HuH-7 (cell line): ENCODE measurements at regions not wholly inside any gene's neighbourhood (a gene's known extent, or its start where the extent isn't known, plus 50 kb on each side); places are given as distances from the start of the nearest gene placed in this dataset.

Experiments used
- DNase-seq: peaks from one replicate; pipeline ENCODE4 v3.0.0; 2011; ENCODE audit warnings: low spot score

DNA sequence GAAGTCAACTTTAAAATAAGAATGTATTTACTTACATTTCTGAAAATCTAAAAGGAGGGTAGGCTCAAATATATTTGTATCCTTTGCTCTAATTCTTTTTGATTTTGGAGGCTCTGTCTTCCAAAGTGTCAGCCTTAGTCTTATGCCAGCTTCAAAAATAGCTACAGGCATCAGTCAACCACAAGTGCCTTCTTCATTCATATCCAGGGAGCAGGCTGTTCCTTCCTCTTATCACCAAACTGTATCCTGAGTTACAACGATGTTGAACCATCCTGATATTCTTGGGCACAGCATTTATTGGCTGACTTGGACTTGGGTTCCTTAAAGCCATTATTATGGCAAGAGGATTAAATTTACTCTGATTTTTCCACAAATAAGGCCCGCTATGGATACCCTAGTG, 1161.3 kb downstream of the PCDH17 start:
- DNase-seq, result no peak

GRCh38 chr13:58795715-58796114, 1164.2 kb downstream of the PCDH17 start:
- DNase-seq, result no peak

DNA sequence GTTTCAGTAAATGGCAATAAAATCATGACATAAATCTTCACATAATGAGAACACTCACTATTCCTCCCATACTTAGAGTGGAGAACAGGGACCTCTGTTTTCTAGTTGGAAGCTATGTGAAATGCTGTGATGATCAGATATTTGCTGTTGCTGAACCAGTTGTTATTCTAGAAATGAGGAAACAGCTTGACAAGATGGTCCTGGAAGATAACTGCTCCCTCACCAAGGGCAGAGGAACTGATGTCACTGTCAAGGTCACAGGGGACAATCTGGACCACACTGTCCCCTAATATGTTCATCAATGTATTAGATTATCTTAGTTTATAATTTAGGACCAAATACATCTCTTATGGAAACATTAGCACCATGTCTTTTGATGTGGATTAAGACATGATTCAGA, 1173.3 kb downstream of the PCDH17 start:
- no peak for DNase-seq

DNA sequence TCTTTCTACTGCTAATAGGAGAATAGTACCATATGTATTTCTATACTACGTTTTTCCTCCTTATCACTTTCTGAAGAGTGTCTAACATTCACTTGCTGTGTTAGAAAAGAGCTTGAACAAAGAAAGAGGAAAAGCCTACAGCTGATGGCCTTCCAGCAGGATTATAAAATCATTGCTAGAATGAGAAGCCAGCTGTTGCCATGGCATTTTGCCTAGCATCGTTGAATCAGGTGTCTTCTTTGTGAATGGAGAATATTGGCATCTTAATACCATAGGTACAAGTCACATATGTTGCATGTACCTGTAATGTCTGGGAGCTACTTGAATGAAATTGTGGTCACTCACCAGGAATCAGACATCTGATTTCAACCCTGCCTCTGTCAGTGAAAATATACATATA, 1174.9 kb downstream of the PCDH17 start:
- no peak for DNase-seq

DNA sequence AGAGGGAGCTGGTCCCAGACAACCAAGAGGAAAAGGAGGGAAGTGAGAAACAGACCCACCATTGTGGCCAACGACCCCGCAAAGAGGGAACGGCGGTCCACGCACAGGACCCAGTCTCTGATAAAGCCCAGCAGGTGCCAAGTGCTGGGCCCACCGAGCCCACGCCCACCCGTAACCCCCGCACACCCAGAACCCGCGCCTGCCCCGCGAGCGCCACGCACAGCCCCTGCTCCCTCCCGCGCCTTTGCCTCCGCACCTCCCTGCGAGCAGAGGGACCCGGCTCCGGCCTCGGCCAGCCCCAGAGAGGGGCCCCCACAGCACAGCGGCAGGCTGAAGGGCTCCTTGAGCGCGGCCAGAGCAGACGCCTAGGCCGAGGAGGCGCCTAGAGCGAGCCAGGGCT, 1192.2 kb downstream of the PCDH17 start:
- DNase-seq, result no peak

- no peak for DNase-seq
Measured at GRCh38 chr13:58827904-58828303, 1196.4 kb downstream of the PCDH17 start.

DNA sequence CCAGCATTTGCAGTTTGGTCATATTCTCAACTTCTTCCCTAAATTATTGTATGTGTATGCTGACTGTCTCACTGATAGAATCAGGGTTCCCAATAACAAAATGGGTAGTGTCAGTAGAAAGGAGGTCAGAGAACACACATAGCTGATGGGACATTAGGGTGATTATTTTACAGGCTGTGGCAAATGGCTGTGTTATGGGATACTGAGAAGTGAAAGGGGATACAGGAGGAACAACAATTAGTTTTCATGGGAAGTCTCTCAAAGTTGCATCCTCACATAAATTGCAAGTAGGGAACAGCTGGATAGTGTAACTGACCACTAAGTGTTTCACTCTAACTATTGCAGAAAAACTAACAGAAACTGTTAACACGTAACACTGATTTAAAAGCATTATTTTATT, 1199.3 kb downstream of the PCDH17 start:
- no peak for DNase-seq

- DNase-seq, result no peak
Measured at GRCh38 chr13:58838615-58839014, 1207.1 kb downstream of the PCDH17 start.

- no peak for DNase-seq
Measured at GRCh38 chr13:58843071-58843470, 1211.5 kb downstream of the PCDH17 start.

DNA sequence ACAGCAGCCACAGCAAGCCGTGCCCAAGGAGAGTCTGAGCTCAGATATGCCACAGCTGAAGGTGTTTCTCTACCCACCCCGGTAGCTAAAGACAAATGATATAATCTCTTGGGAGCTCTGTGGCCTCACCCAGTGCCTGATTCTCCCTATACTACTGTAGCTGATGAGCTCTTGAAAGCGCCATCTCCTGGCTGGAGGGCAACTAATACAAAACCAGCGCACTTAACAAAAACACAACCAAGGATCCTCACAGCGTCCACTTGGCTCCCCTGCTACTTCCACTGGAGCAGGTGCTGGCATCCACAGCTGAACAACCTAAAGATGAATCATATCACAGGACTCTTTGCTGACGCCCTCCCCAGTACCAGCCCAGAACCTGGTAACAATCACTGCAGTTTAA, 1212.0 kb downstream of the PCDH17 start:
- DNase-seq, result no peak

- DNase-seq, result no peak
Measured at GRCh38 chr13:58850161-58850560, 1218.6 kb downstream of the PCDH17 start.

DNA sequence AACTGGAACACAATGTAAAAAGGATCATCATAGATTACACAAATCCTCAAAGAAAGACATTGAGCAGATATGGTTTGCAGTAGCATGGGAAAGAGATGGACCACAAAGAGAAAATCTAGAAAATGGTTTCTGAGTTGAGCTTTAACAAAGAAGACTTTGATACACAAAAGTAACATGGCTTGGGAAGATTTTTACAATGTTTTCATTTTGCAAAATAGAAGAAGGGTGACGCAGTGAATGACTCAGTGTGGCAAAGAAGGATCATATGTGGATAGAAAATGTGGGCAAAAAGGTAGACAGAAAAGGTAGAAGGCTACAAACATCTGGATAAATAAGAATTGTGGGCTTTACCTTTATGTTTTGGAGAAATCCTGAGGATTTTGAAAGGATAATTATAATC, 1220.5 kb downstream of the PCDH17 start:
- DNase-seq, result no peak

GRCh38 chr13:58855283-58855682, 1223.7 kb downstream of the PCDH17 start:
- no peak for DNase-seq

GRCh38 chr13:58858870-58859371, 1227.4 kb downstream of the PCDH17 start:
- no peak for DNase-seq

DNA sequence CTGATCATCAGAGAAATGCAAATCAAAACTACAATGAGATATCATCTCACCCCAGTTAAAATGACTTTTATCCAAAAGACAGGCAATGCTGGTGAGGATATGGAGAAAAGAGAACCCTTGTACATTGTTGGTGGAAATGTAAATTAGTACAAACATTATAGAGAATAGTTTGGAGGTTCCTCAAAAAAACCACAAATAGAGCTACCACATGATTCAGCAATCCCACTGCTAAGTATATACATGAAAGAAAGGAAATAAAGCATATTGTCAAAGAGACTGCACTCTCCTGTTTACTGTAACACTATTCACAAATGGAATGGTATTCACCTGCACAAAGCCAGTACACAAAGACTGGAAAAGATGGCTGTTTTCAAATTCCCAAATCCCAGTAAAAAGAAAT, 1233.7 kb downstream of the PCDH17 start:
- DNase-seq, result no peak

DNA sequence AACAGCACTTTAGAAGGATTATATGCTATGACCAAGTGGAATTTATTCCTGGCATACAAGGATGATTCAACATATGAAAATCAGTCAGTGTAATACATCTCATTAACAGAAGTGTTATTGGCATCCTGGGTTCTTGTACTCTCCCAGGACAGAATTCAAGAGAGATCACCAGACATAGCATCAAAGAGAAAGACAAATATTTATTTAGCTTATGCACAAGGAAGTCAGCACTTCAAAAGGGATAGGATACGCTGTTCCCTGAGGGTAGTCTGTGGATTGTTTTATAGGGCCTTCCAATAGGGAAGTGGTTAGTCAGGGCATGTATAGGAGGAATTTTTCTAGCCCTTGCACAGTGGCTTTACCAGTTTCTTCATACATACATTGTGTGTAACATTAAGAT, 1238.0 kb downstream of the PCDH17 start:
- no peak for DNase-seq

GRCh38 chr13:58876473-58876872, 1244.9 kb downstream of the PCDH17 start:
- no peak for DNase-seq

GRCh38 chr13:58879114-58879513, 1247.6 kb downstream of the PCDH17 start:
- DNase-seq, result no peak

GRCh38 chr13:58882516-58882915, 1251.0 kb downstream of the PCDH17 start:
- DNase-seq, result no peak

- no peak for DNase-seq
Measured at GRCh38 chr13:58883405-58883804, 1251.9 kb downstream of the PCDH17 start.

DNA sequence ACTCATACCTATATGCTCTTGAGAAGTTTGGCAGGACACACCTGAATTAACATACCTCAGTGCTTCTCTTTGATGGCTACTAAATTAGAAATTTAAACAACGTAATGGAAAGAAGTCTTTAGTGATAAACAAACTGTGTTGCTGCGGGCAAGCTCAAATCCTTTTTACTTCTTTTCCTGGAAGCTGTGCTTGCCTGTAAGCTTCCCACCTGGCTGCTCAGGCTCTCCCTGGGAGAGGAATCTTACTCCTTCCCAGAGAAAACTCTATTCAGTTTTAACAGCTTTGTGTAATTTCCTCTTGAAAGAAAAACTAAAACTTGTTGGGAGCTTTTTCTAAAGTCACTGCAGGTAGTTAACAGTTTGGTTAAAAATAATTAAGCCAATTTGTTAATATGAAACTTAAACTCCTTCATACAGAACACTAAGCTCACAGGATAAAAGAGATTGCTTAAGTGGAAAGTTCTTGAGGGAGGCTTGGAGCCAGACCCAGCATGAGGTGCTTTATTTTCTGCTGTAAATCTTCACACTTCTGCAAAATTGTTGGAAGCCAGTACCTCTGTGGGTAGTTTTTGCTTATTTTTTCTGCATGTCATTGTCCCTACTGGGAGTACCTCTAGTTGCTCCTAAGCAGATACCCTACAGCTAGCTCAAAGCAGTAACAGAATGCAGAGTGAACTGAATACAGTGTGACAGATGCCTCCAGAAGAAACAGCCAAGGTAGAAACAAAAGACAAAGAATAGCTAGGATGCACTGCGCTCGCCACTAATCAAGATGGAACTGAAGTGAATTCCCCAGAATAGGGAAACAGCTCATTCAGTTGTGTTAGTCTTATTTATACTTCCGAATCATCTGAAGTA, 1253.0 kb downstream of the PCDH17 start:
- DNase-seq, result no peak

DNA sequence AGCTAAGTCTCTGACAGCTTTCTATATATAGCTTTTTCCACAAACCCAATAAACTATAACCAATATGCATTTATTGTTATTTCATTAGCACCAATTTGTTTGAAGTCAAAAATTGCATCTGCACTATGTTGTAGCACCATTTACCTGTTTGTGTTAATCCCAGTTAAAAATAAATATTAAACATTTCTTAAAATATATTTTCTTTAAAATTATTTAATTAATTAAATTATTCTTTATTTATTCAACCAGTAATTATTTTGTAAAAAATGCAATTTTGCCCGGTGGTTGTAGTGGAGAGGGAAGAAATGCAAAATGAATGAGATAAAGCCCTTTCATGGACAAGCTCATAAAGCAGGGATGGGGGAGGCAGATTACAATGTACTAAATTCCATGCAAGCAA, 1257.9 kb downstream of the PCDH17 start:
- DNase-seq, result no peak

- no peak for DNase-seq
Measured at GRCh38 chr13:58893396-58893795, 1261.9 kb downstream of the PCDH17 start.
